GM23248 (cell line): ENCODE measurements at regions not wholly inside any gene's neighbourhood (a gene's known extent, or its start where the extent isn't known, plus 50 kb on each side); places are given as distances from the start of the nearest gene placed in this dataset.

Experiments
- EZH2 ChIP-seq: fragments of 200-600 bp; sonication (generic); IDR thresholded peaks from 2 replicates; pipeline ENCODE4 v1.6.1; 2018; ENCODE audit warnings: antibody characterized with exemption, mild to moderate bottlenecking; ENCODE audit not compliant: insufficient read depth, poor library complexity, severe bottlenecking
- EZH2phosphoT487 ChIP-seq: fragments of 200-600 bp; sonication (generic); IDR thresholded peaks from 2 replicates; pipeline ENCODE4 v1.6.1; 2018; ENCODE audit warnings: antibody characterized with exemption, moderate library complexity, mild to moderate bottlenecking, low read depth; ENCODE audit not compliant: insufficient read depth

- TF ChIP-seq EZH2 (no peak), EZH2phosphoT487 (no peak)
These were observed 519.7 kb downstream of the CDH26 start for GRCh38 chr20:60477958-60478357.
